H9 (cell line): ENCODE measurements at regions not wholly inside any gene's neighbourhood (a gene's known extent, or its start where the extent isn't known, plus 50 kb on each side); places are given as distances from the start of the nearest gene placed in this dataset.

Source experiments
- DNase-seq: peaks from one replicate; pipeline ENCODE4 v3.0.0-alpha.2; 2017
- H2AFZ ChIP-seq: one replicate; pipeline ENCODE4 v1.6.1; 2013; ENCODE audit warnings: mild to moderate bottlenecking, low read length, control low read depth, moderate library complexity
- H2AK5ac ChIP-seq: 2 replicates; pipeline ENCODE4 v1.6.1; 2013; ENCODE audit warnings: low read length, control low read depth, mixed read lengths; ENCODE audit not compliant: insufficient read length
- H2BK120ac ChIP-seq: one replicate; pipeline ENCODE4 v1.6.1; 2013; ENCODE audit warnings: low read depth, mild to moderate bottlenecking, low read length, control low read depth, inconsistent platforms; ENCODE audit not compliant: poor library complexity, severe bottlenecking
- H2BK12ac ChIP-seq: 2 replicates; pipeline ENCODE4 v1.6.1; 2013; ENCODE audit warnings: low read length, control low read depth, mixed read lengths, low read depth; ENCODE audit not compliant: insufficient read length
- H2BK15ac ChIP-seq: 2 replicates; pipeline ENCODE4 v1.6.1; 2013; ENCODE audit warnings: low read depth, low read length, control low read depth
- H2BK20ac ChIP-seq: one replicate; pipeline ENCODE4 v1.6.1; 2013; ENCODE audit warnings: low read depth, mild to moderate bottlenecking, low read length, control low read depth, inconsistent platforms; ENCODE audit not compliant: poor library complexity, severe bottlenecking
- H2BK5ac ChIP-seq: 2 replicates; pipeline ENCODE4 v1.6.1; 2013; ENCODE audit warnings: low read length, control low read depth, mixed read lengths; ENCODE audit not compliant: insufficient read length
- H3K14ac ChIP-seq: 2 replicates; pipeline ENCODE4 v1.6.1; 2013; ENCODE audit warnings: low read length, control low read depth; ENCODE audit not compliant: insufficient read depth
- H3K18ac ChIP-seq: 2 replicates; pipeline ENCODE4 v1.6.1; 2013; ENCODE audit warnings: low read depth, mild to moderate bottlenecking, mixed read lengths, low read length, control low read depth; ENCODE audit not compliant: insufficient read length
- H3K23ac ChIP-seq: 2 replicates; pipeline ENCODE4 v1.6.1; 2013; ENCODE audit warnings: low read length, control low read depth, mixed read lengths, low read depth; ENCODE audit not compliant: insufficient read length
- H3K23me2 ChIP-seq: 2 replicates; pipeline ENCODE4 v1.6.1; 2013; ENCODE audit warnings: low read depth, mild to moderate bottlenecking, mixed read lengths, low read length, control low read depth; ENCODE audit not compliant: insufficient read length, poor library complexity, severe bottlenecking
- H3K27ac ChIP-seq: 2 replicates; pipeline ENCODE4 v1.5.1; 2013; ENCODE audit warnings: low read length, control low read depth, mixed read lengths, low read depth; ENCODE audit not compliant: insufficient read length
- H3K27me3 ChIP-seq: 2 replicates; pipeline ENCODE4 v1.6.1; 2013; ENCODE audit warnings: low read length, control low read depth, inconsistent platforms; ENCODE audit not compliant: insufficient read depth
- H3K4ac ChIP-seq: 2 replicates; pipeline ENCODE4 v1.6.1; 2013; ENCODE audit warnings: low read depth, mild to moderate bottlenecking, control low read depth, inconsistent platforms, low read length, moderate library complexity
- H3K4me1 ChIP-seq: 2 replicates; pipeline ENCODE4 v1.6.1; 2013; ENCODE audit warnings: low read length, control low read depth, inconsistent platforms; ENCODE audit not compliant: insufficient read depth
- H3K4me2 ChIP-seq: 2 replicates; pipeline ENCODE4 v1.6.1; 2013; ENCODE audit warnings: low read length, control low read depth, mixed read lengths; ENCODE audit not compliant: insufficient read length, insufficient read depth
- H3K56ac ChIP-seq: 2 replicates; pipeline ENCODE4 v1.6.1; 2013; ENCODE audit warnings: low read depth, mild to moderate bottlenecking, mixed read lengths, low read length, control low read depth; ENCODE audit not compliant: insufficient read length
- H3K79me1 ChIP-seq: 2 replicates; pipeline ENCODE4 v1.6.1; 2013; ENCODE audit warnings: low read depth, mild to moderate bottlenecking, moderate library complexity, low read length, control low read depth, inconsistent platforms; ENCODE audit not compliant: insufficient read depth, poor library complexity, severe bottlenecking
- H3K79me2 ChIP-seq: 2 replicates; pipeline ENCODE4 v1.6.1; 2013; ENCODE audit warnings: low read length, control low read depth, inconsistent platforms; ENCODE audit not compliant: insufficient read depth
- H3K9ac ChIP-seq: 2 replicates; pipeline ENCODE4 v1.6.1; 2013; ENCODE audit warnings: low read length, control low read depth, mixed read lengths; ENCODE audit not compliant: insufficient read length; ENCODE audit errors: extremely low read depth
- H3K9me3 ChIP-seq: one replicate; pipeline ENCODE4 v1.6.1; 2013; ENCODE audit warnings: low read depth, low read length, inconsistent platforms; ENCODE audit not compliant: control insufficient read depth
- H3T11ph ChIP-seq: one replicate; pipeline ENCODE4 v1.6.1; 2013; ENCODE audit warnings: mild to moderate bottlenecking, low read length, control low read depth, inconsistent platforms
- H4K20me1 ChIP-seq: one replicate; pipeline ENCODE4 v1.6.1; 2013; ENCODE audit not compliant: control insufficient read depth, insufficient read length, insufficient read depth
- H4K5ac ChIP-seq: 2 replicates; pipeline ENCODE4 v1.6.1; 2013; ENCODE audit warnings: low read depth, mild to moderate bottlenecking, mixed read lengths, low read length, control low read depth; ENCODE audit not compliant: insufficient read length
- H4K8ac ChIP-seq: replicated peaks from 2 replicates; pipeline ENCODE4 v1.6.1; 2013; ENCODE audit warnings: low read length, control low read depth, mixed read lengths, low read depth; ENCODE audit not compliant: insufficient read length
- H4K91ac ChIP-seq: 2 replicates; pipeline ENCODE4 v1.6.1; 2013; ENCODE audit warnings: low read depth, mild to moderate bottlenecking, moderate library complexity, mixed read lengths, low read length, control low read depth; ENCODE audit not compliant: insufficient read length
- H3K27ac Mint-ChIP-seq, 3 experiments: 2 replicates in 2 of 3; 3 replicates in 1 of 3; pipeline ENCODE4 v1.8.0; 2020 to 2021; ENCODE audit warnings: mixed read lengths in 3 of 3, mild to moderate bottlenecking in 1 of 3, moderate library complexity in 1 of 3
- H3K27me3 Mint-ChIP-seq: 2 replicates; pipeline ENCODE4 v1.8.0; 2021; ENCODE audit warnings: low read depth, mild to moderate bottlenecking, moderate library complexity, mixed read lengths
- H3K36me3 Mint-ChIP-seq, 3 experiments: 2 replicates in 2 of 3; 3 replicates in 1 of 3; pipeline ENCODE4 v1.8.0; 2020 to 2021; ENCODE audit warnings: low read depth in 3 of 3, mixed read lengths in 3 of 3; ENCODE audit not compliant: insufficient read depth in 1 of 3
- H3K4me1 Mint-ChIP-seq, 2 experiments: 2 replicates each; pipeline ENCODE4 v1.8.0; 2020; ENCODE audit warnings: mixed read lengths in 2 of 2
- H3K4me3 Mint-ChIP-seq, 2 experiments: 2 replicates in 1 of 2; 3 replicates in 1 of 2; pipeline ENCODE4 v1.8.0; 2020 to 2021; ENCODE audit warnings: mild to moderate bottlenecking in 2 of 2, mixed read lengths in 2 of 2, moderate library complexity in 1 of 2
- H3K9me3 Mint-ChIP-seq, 2 experiments: 2 replicates in 1 of 2; 3 replicates in 1 of 2; pipeline ENCODE4 v1.8.0; 2020; ENCODE audit warnings: mild to moderate bottlenecking in 2 of 2, mixed read lengths in 2 of 2, moderate library complexity in 1 of 2
- CTCF ChIP-seq: fragments of 200-600 bp; sonication (generic); conservative IDR thresholded peaks from 3 replicates; pipeline ENCODE4 v1.8.0; 2021; ENCODE audit warnings: antibody characterized with exemption, mild to moderate bottlenecking
- WGBS: extraction: QIAGEN DNeasy Blood & Tissue Kit; methylation state at CpG from one replicate; pipeline ENCODE4 v1.1.7; 2013; ENCODE audit warnings: missing lambda C conversion rate, low lambda C conversion rate, mixed read lengths; ENCODE audit not compliant: insufficient read length; ENCODE audit errors: extremely low coverage; 5-methylcytosine and 5-hydroxymethylcytosine counted together

- Histone ChIP-seq H3K27me3 (no peaks in the 10 kb centered on the region), H2AFZ (no peak overlapping the region), H2BK12ac (no peak overlapping the region), H2BK120ac (no peak overlapping the region), H3K23ac (no peak overlapping the region), H2AK5ac (no peak overlapping the region), H3T11ph (no peak overlapping the region), H3K9me3 (no peaks in the 10 kb centered on the region), H3K4ac (no peak overlapping the region), H3K9ac (no peak overlapping the region), H2BK20ac (no peak overlapping the region), H3K4me2 (no peak overlapping the region), H3K4me1 (no peaks in the 10 kb centered on the region), H3K23me2 (no peaks in the 10 kb centered on the region), H2BK15ac (no peak overlapping the region), H3K56ac (no peak overlapping the region), H4K20me1 (no peaks in the 10 kb centered on the region), H3K18ac (no peak overlapping the region), H4K8ac (no peak overlapping the region), H3K27ac (no peak overlapping the region), H2BK5ac (no peak overlapping the region), H3K79me2 (no peaks in the 10 kb centered on the region), H4K5ac (no peak overlapping the region), H3K14ac (no peak overlapping the region), H4K91ac (no peak overlapping the region), H3K79me1 (no peaks in the 10 kb centered on the region)
- no peak for DNase-seq
- H3K36me3 Mint-ChIP-seq = no peaks in the 10 kb centered on the region
- TF ChIP-seq CTCF = no peak
- no CpG with 5 or more reads among the region's 3 CpGs for WGBS
- H3K4me1 Mint-ChIP-seq = peaks cover 3% of the 10 kb centered on the region in 2 experiments; a peak in 2 of 4 replicates
- H3K27ac Mint-ChIP-seq = no peak overlapping the region
- no peaks in the 10 kb centered on the region; a peak in 1 of 5 replicates for H3K9me3 Mint-ChIP-seq
- no peaks in the 10 kb centered on the region for H3K27me3 Mint-ChIP-seq
- H3K4me3 Mint-ChIP-seq = no peak overlapping the region
Measured at GRCh38 chr2:163877316-163877715, 141.5 kb upstream of the FIGN start.
